ENCODE measurements at regions not wholly inside any gene's neighbourhood (a gene's known extent, or its start where the extent isn't known, plus 50 kb on each side); places are given as distances from the start of the nearest gene placed in this dataset.

DNA sequence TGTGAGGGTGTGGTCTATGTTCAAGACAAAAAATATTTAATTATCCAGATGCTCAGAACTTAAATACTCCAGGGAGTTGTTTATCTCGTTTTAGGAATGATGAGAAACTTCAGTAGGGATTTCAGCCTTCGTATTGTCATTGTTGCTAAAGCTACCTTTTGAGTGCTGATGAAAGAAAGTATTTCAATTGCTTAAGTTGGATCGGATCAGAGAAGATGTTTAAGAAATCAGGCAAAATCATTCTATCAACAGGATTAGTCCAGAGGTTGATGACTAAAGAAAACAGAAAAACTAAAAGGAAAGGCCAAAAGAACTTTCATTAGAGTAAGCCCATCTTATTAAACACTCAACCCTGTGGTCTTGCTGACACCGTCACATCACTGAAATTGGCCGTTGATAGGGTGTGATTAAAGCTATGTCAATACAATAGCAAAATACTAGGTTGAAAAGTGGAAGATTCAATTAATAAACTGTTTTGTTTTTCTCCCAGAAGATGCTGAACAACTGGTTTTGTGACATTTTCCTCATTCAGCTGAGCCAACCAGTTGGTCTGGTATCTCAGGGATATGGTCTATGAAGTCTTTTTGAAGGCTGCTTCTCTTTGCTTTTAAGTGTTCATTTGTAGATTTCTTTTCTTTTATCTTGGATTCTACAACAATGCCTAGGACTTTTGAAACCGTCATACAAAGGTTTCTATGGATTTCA is 551.7 kb downstream of the SLC4A3 start:
- H3K27ac Mint-ChIP-seq (ENCODE audit: unreplicated experiment), result no peak overlapping the region

GRCh38 chr2:220181165-220181564 is 553.7 kb downstream of the SLC4A3 start:
- Histone ChIP-seq H2AFZ (ENCODE audit: low read depth, low read length) (no peak overlapping the region), H3K79me2 (ENCODE audit: insufficient read depth, low read length) (no peaks in the 10 kb centered on the region), H4K20me1 (ENCODE audit: insufficient read depth, low read length) (no peaks in the 10 kb centered on the region), H3K4me2 (ENCODE audit: low read length) (no peak overlapping the region), H3K36me3 (ENCODE audit: insufficient read depth, low read length) (no peaks in the 10 kb centered on the region), H3K27ac (ENCODE audit: low read depth, low read length) (no peak overlapping the region), H3K4me3 (ENCODE audit: insufficient read depth, low read depth, low read length) (no peak overlapping the region), H3K9ac (ENCODE audit: low read length) (no peak overlapping the region), H3K27me3 (ENCODE audit: insufficient read depth, low read length) (no peaks in the 10 kb centered on the region), H3K9me3 (ENCODE audit: insufficient read depth, low read depth, low read length) (no peaks in the 10 kb centered on the region), H3K4me1 (ENCODE audit: insufficient read depth, low read length) (no peaks in the 10 kb centered on the region)
- no peaks in the 10 kb centered on the region for H3K9me3 Mint-ChIP-seq (ENCODE audit: unreplicated experiment)
- H3K27me3 Mint-ChIP-seq (ENCODE audit: low read depth, unreplicated experiment), result no peaks in the 10 kb centered on the region
- no peaks in the 10 kb centered on the region for H3K4me1 Mint-ChIP-seq (ENCODE audit: low read depth, unreplicated experiment)
- no peak overlapping the region for H3K27ac Mint-ChIP-seq (ENCODE audit: unreplicated experiment)
- DNase-seq (ENCODE audit: low read depth) (peak; percentile 18), FAIRE-seq (no peak)
- no peak for TF ChIP-seq EZH2 (IDR thresholded peaks at IDR 0.05; ENCODE audit: insufficient read depth, low read length)
- TF ChIP-seq, protein P1, sequence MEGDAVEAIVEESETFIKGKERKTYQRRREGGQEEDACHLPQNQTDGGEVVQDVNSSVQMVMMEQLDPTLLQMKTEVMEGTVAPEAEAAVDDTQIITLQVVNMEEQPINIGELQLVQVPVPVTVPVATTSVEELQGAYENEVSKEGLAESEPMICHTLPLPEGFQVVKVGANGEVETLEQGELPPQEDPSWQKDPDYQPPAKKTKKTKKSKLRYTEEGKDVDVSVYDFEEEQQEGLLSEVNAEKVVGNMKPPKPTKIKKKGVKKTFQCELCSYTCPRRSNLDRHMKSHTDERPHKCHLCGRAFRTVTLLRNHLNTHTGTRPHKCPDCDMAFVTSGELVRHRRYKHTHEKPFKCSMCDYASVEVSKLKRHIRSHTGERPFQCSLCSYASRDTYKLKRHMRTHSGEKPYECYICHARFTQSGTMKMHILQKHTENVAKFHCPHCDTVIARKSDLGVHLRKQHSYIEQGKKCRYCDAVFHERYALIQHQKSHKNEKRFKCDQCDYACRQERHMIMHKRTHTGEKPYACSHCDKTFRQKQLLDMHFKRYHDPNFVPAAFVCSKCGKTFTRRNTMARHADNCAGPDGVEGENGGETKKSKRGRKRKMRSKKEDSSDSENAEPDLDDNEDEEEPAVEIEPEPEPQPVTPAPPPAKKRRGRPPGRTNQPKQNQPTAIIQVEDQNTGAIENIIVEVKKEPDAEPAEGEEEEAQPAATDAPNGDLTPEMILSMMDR (IDR thresholded peaks at IDR 0.05; ENCODE audit: insufficient read depth, low read depth, low read length), result no peak
- H3K36me3 Mint-ChIP-seq (ENCODE audit: low read depth, unreplicated experiment), result no peaks in the 10 kb centered on the region
- no peak overlapping the region for H3K4me3 Mint-ChIP-seq (ENCODE audit: unreplicated experiment)

More for the DNA sequence above, 551.7 kb downstream of the SLC4A3 start:
- H3K4me2 ChIP-seq (ENCODE audit: low read length), result no peak overlapping the region
- Mint-ChIP-seq H3K9me3 (ENCODE audit: unreplicated experiment) (no peaks in the 10 kb centered on the region), H3K4me1 (ENCODE audit: low read depth, unreplicated experiment) (no peaks in the 10 kb centered on the region), H3K4me3 (ENCODE audit: unreplicated experiment) (no peak overlapping the region), H3K36me3 (ENCODE audit: low read depth, unreplicated experiment) (no peaks in the 10 kb centered on the region), H3K27me3 (ENCODE audit: low read depth, unreplicated experiment) (peaks cover 3% of the 10 kb centered on the region)
- H3K79me2 ChIP-seq (ENCODE audit: insufficient read depth, low read length), result no peaks in the 10 kb centered on the region
- FAIRE-seq (no peak), DNase-seq (ENCODE audit: low read depth) (no peak)
- no peak overlapping the region for H3K4me3 ChIP-seq (ENCODE audit: insufficient read depth, low read depth, low read length)
- H2AFZ ChIP-seq (ENCODE audit: low read depth, low read length), result no peak overlapping the region
- no peaks in the 10 kb centered on the region for H3K9me3 ChIP-seq (ENCODE audit: insufficient read depth, low read depth, low read length)
- no peaks in the 10 kb centered on the region for H3K4me1 ChIP-seq (ENCODE audit: insufficient read depth, low read length)
- no peaks in the 10 kb centered on the region for H3K36me3 ChIP-seq (ENCODE audit: insufficient read depth, low read length)
- no peak overlapping the region for H3K9ac ChIP-seq (ENCODE audit: low read length)
- H3K27me3 ChIP-seq (ENCODE audit: insufficient read depth, low read length), result no peaks in the 10 kb centered on the region
- no peak overlapping the region for H3K27ac ChIP-seq (ENCODE audit: low read depth, low read length)
- no peaks in the 10 kb centered on the region for H4K20me1 ChIP-seq (ENCODE audit: insufficient read depth, low read length)
- TF ChIP-seq, protein P1 (IDR thresholded peaks at IDR 0.05; ENCODE audit: insufficient read depth, low read depth, low read length), result no peak
- no peak for TF ChIP-seq EZH2 (IDR thresholded peaks at IDR 0.05; ENCODE audit: insufficient read depth, low read length)

DNA sequence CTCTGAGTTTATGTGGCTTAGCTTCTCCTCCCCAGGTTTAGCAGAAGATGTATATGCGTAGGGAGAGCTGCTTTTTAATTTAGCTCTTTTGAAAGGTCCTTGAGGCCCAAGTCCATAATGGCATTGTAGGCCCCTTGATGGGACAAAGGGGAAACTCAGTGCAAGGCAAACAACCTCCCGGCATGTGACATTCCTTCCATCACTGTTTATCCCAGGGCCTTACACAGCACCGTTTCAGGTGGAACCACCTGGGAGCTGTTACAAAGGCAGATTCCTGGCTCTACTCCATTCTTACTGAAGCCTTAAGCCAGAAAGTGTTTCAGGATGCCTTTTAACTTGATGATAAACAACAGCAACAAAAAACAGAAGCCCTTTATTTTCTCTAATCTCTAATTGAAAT is 555.4 kb downstream of the SLC4A3 start:
- no peaks in the 10 kb centered on the region for H3K27me3 ChIP-seq (ENCODE audit: insufficient read depth, low read length)
- no peak for DNase-seq (ENCODE audit: low read depth)
- no peaks in the 10 kb centered on the region for H4K20me1 ChIP-seq (ENCODE audit: insufficient read depth, low read length)
- H3K79me2 ChIP-seq (ENCODE audit: insufficient read depth, low read length), result no peaks in the 10 kb centered on the region
- H3K36me3 Mint-ChIP-seq (ENCODE audit: low read depth, unreplicated experiment), result no peaks in the 10 kb centered on the region
- H3K4me3 Mint-ChIP-seq (ENCODE audit: unreplicated experiment), result no peak overlapping the region
- no peaks in the 10 kb centered on the region for H3K36me3 ChIP-seq (ENCODE audit: insufficient read depth, low read length)
- H3K4me1 Mint-ChIP-seq (ENCODE audit: low read depth, unreplicated experiment), result no peaks in the 10 kb centered on the region
- no peaks in the 10 kb centered on the region for H3K27me3 Mint-ChIP-seq (ENCODE audit: low read depth, unreplicated experiment)
- no peaks in the 10 kb centered on the region for H3K9me3 ChIP-seq (ENCODE audit: insufficient read depth, low read depth, low read length)
- H3K4me1 ChIP-seq (ENCODE audit: insufficient read depth, low read length), result no peaks in the 10 kb centered on the region
- no peak overlapping the region for H3K4me2 ChIP-seq (ENCODE audit: low read length)
- TF ChIP-seq, protein P1 (IDR thresholded peaks at IDR 0.05; ENCODE audit: insufficient read depth, low read depth, low read length), result no peak
- TF ChIP-seq EZH2 (IDR thresholded peaks at IDR 0.05; ENCODE audit: insufficient read depth, low read length), result no peak
- no peak overlapping the region for H3K4me3 ChIP-seq (ENCODE audit: insufficient read depth, low read depth, low read length)
- H3K9me3 Mint-ChIP-seq (ENCODE audit: unreplicated experiment), result no peaks in the 10 kb centered on the region
- FAIRE-seq, result no peak
- H2AFZ ChIP-seq (ENCODE audit: low read depth, low read length), result no peak overlapping the region
- H3K27ac ChIP-seq (ENCODE audit: low read depth, low read length), result no peak overlapping the region
- no peak overlapping the region for H3K27ac Mint-ChIP-seq (ENCODE audit: unreplicated experiment)
- H3K9ac ChIP-seq (ENCODE audit: low read length), result no peak overlapping the region
